ENCODE measurements at regions not wholly inside any gene's neighbourhood (a gene's known extent, or its start where the extent isn't known, plus 50 kb on each side); places are given as distances from the start of the nearest gene placed in this dataset.
"Not testable (repeated sequence)": the region's sequence is repeated elsewhere in the genome, so short reads cannot be mapped to it uniquely, and the experiment has no call there.

DNA sequence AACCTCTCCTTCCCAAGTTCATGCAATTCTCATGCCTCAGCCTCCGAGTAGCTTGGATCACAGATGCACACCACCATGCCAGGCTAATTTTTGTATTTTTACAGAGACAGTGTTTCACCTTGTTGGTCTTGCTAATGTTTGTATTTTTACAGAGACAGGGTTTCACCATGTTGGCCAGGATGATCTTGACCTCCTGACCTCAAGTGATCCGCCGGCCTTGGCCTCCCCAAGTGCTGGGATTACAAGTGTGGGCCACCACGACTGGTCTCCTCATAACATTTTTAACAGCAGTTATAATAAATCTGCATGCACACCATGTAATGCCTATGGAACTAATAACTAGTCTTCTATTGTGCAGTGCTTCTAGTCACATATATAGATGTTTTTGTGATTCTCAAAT lies 123.8 kb upstream of the VKORC1L1 start:
- Histone ChIP-seq H3K27ac (no peak overlapping the region), H3K4me1 (ENCODE audit: low read depth) (peaks cover 4% of the 10 kb centered on the region), H3K27me3 (no peaks in the 10 kb centered on the region), H3K36me3 (peaks cover 1% of the 10 kb centered on the region), H3K4me3 (no peak overlapping the region), H3K9me3 (ENCODE audit: low read depth) (no peaks in the 10 kb centered on the region)
- no peak for DNase-seq (ENCODE audit: low read depth in 1 of 2, low spot score in 1 of 2)
- TF ChIP-seq, protein P1, sequence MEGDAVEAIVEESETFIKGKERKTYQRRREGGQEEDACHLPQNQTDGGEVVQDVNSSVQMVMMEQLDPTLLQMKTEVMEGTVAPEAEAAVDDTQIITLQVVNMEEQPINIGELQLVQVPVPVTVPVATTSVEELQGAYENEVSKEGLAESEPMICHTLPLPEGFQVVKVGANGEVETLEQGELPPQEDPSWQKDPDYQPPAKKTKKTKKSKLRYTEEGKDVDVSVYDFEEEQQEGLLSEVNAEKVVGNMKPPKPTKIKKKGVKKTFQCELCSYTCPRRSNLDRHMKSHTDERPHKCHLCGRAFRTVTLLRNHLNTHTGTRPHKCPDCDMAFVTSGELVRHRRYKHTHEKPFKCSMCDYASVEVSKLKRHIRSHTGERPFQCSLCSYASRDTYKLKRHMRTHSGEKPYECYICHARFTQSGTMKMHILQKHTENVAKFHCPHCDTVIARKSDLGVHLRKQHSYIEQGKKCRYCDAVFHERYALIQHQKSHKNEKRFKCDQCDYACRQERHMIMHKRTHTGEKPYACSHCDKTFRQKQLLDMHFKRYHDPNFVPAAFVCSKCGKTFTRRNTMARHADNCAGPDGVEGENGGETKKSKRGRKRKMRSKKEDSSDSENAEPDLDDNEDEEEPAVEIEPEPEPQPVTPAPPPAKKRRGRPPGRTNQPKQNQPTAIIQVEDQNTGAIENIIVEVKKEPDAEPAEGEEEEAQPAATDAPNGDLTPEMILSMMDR (IDR thresholded peaks at IDR 0.05; ENCODE audit: low read depth, low read length), result no peak

DNA sequence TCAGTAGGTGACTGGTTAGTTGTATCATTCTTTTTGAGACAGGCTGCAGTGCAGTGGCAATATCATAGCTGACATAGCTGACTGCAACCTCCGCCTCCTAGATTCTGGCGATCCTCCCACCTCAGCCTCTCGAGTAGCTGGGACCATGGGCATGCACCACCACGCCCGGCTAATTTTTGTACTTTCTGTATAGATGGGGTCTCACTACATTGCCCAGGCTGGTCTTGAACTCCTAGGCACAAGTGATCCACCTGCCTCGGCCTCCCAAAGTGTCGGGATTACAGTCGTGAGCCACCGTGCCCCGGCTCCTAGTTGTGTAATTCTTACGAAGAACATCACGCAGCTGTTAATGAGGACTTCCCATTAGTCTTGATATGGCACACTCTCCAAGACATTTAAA lies 123.4 kb upstream of the VKORC1L1 start:
- Histone ChIP-seq H3K4me3 (no peak overlapping the region), H3K27me3 (no peaks in the 10 kb centered on the region), H3K27ac (peak overlapping the region; percentile 75), H3K9me3 (ENCODE audit: low read depth) (no peaks in the 10 kb centered on the region), H3K36me3 (peaks cover 2% of the 10 kb centered on the region), H3K4me1 (ENCODE audit: low read depth) (peaks cover 4% of the 10 kb centered on the region)
- no peak for DNase-seq (ENCODE audit: low read depth in 1 of 2, low spot score in 1 of 2)
- TF ChIP-seq, protein P1 (IDR thresholded peaks at IDR 0.05; ENCODE audit: low read depth, low read length), result no peak

DNA sequence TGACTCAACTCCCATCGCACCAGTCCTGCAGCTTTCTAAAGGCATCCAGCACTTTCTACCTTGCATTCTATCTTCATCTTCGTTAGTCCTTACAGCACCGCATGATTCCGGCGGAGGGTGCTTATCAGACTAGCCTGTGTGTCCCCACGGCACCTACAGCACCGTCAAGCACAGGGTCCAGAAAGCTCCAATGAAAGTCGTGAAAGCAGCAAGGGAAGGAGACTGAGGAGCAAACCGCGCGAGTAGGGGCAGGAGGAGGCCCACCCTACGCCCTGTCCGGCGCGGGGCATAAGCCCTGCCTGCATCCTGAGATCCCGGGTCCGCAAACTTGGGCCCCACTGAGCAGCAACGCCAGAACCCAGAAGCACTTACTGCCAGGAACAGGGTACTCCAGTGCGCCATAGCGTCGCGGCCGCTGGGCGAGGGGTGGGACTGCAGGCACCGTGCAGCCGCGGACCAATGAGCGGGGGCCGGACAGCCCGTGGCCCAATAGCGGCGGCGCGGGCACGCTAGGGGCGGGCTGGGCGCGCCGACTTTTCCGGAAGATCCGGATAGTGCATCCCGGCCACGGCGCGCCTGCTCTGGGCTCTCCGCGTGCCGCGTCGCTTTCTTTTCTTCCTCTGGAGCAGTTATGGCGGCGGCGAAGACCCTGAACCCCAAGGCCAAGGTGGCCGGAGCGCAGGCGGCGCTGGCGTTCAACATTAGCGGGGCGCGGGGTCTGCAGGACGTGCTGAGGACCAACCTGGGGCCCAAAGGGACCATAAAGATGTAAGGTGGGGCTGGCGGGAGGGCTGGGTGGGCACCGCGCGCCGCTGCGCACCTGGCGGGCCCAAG lies 122.1 kb upstream of the VKORC1L1 start:
- DNase-seq (ENCODE audit: low read depth in 1 of 2, low spot score in 1 of 2), result peak; percentile 91 to 96
- Histone ChIP-seq H3K9me3 (ENCODE audit: low read depth) (no peaks in the 10 kb centered on the region), H3K4me3 (peak overlapping the region; percentile 80), H3K27me3 (no peaks in the 10 kb centered on the region), H3K27ac (peak overlapping the region; percentile 82), H3K36me3 (peaks cover 2% of the 10 kb centered on the region), H3K4me1 (ENCODE audit: low read depth) (peaks cover 4% of the 10 kb centered on the region)
- TF ChIP-seq, protein P1 (IDR thresholded peaks at IDR 0.05; ENCODE audit: low read depth, low read length), result no peak

DNA sequence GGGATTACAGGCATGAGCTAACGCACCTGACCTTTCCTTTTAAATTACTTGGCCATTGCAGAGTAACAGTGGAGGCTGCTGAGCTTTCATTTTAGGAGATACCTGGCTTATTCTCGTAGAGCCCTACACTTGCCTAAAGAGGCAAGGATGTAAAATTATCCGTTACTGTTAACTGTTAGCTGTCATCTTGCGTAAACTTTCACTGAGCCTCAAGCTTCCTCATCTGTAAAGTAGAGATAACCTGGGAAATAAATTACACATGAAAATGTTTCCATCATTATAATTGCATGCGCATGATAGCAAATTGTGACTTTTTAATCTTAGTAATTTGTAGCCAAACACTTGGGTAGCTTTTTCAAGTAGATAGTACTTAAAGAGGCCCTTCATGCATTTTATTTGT lies 118.8 kb upstream of the VKORC1L1 start:
- DNase-seq (ENCODE audit: low read depth in 1 of 2, low spot score in 1 of 2); H3K27me3 ChIP-seq; H3K4me1 ChIP-seq (ENCODE audit: low read depth); H3K36me3 ChIP-seq; H3K4me3 ChIP-seq; H3K27ac ChIP-seq; H3K9me3 ChIP-seq (ENCODE audit: low read depth): not testable (repeated sequence)

DNA sequence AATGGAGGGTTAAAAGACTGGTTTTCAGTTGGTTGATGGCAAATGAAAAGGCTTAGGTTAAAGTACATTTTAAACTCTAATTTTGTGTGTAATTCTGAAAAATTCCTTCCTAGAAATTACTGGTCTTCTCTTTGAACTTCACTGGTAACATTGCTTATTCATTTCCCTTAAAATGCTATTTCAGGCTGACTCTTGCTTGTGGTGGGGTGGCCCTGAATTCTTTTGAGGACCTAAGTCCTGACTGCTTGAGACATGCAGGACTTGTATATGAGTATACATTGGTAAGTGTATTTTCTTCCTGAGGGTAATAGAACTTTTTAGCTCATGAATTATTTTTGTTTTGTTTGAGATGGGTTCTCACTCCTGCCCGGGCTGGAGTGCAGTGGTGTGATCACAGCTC lies 113.9 kb upstream of the VKORC1L1 start:
- not testable (repeated sequence) for H3K9me3 ChIP-seq (ENCODE audit: low read depth); H3K27me3 ChIP-seq; H3K4me1 ChIP-seq (ENCODE audit: low read depth); H3K27ac ChIP-seq; DNase-seq (ENCODE audit: low read depth in 1 of 2, low spot score in 1 of 2); H3K4me3 ChIP-seq
- peaks cover 17% of the 10 kb centered on the region for H3K36me3 ChIP-seq

DNA sequence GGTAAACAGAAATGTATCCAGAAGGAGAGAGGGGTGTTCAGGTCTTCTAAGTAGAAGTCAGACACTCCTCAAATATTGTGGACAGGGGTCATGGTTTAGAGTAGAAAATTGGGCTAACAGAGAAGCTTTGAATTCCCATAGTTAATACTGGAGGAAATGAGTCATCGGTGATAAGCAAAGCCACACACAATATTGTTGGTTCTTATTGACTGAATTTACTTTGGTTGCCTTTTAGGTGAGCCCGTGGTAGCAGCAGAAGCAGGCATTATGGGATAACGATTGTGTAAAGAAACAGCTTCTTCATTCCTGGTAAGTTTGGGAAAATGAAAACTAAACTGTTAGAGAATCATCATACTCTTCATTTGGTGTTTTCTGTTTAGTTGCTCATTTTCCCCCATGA lies 110.2 kb upstream of the VKORC1L1 start:
- H3K27me3 ChIP-seq; H3K4me3 ChIP-seq; H3K9me3 ChIP-seq (ENCODE audit: low read depth); H3K4me1 ChIP-seq (ENCODE audit: low read depth); H3K27ac ChIP-seq: not testable (repeated sequence)
- peaks cover 11% of the 10 kb centered on the region for H3K36me3 ChIP-seq
- DNase-seq (ENCODE audit: low read depth in 1 of 2, low spot score in 1 of 2), result peak in 1 of 2 donors; percentile 43

DNA sequence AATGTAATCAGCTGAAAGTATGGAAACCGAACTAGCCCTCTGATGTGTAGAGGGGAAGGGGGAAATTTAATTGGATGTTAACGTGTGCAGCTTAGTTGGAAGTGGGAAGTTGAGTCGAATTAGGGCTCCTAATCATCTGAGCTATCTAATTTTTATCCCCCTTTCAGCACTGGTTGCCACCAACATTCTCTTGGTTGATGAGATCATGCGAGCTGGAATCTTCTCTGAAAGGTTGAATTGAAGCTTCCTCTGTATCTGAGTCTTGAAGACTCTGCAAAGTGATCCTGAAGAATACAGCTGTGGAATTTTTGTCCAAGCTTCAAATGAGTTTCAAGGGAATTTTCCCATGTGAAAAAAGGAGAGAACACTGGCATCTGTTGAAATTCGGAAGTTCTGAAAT lies 109.8 kb upstream of the VKORC1L1 start:
- not testable (repeated sequence) for H3K4me3 ChIP-seq; H3K27ac ChIP-seq; H3K4me1 ChIP-seq (ENCODE audit: low read depth); DNase-seq (ENCODE audit: low read depth in 1 of 2, low spot score in 1 of 2); H3K27me3 ChIP-seq; H3K9me3 ChIP-seq (ENCODE audit: low read depth)
- peaks cover 11% of the 10 kb centered on the region for H3K36me3 ChIP-seq

DNA sequence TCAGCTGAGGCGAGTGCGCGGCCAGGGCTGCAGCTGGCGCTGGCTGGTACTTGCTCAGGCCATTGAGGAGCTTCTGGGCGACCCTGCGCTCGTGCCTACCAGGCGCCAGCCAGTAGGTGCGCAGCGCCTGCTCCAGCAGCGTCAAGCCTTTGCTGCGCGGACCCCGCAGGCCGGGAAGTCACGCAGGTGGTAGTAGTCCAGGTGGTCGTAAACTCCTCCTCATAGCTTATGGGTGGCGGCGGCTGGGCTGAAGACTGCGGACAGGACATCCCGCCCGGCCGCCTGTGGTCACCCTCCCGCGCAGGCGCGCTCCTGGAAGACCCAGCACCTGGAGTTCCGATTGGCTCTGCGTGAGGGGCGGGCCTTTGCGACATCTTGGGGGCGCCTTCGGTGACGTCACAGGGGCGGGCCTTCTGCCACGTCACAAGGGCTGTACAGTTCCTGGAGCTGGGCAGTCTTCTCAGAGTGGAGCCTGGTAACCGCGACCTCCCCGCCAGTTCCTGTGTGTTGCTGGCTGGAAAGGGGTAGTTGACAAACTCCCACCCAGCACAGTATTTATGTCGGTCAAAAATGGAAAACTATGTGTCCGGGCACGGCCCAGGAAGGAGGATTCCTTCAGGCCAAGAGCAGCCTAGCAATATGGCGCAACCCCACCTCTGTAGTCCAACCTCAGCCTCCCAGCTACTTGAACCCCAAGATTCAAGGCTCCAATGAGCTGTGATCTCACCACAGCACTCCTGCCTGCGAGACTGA lies 102.2 kb upstream of the VKORC1L1 start:
- H3K27me3 ChIP-seq; H3K36me3 ChIP-seq; H3K9me3 ChIP-seq (ENCODE audit: low read depth); H3K4me1 ChIP-seq (ENCODE audit: low read depth): not testable (repeated sequence)
- H3K27ac ChIP-seq, result peak overlapping the region; percentile 72
- peak overlapping the region; percentile 75 for H3K4me3 ChIP-seq
- peak; percentile 93 to 97 for DNase-seq (ENCODE audit: low read depth in 1 of 2, low spot score in 1 of 2)

DNA sequence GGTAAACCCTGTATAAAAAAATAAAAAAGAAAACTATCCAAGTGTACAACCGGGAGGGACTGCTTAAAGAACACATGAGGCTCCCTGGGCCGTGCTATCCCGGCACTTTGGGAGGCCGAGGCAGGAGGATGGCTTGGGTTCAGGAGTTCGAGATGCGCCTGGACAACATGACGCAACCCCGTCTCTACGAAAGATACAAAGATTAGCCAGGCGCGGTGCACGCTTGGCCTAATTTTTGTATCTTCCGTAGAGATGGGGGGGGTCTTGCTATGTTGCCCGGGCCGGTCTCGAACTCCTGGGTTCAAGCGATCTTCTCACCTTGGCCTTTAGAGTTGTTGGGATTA lies 101.7 kb upstream of the VKORC1L1 start:
- DNase-seq (ENCODE audit: low read depth in 1 of 2, low spot score in 1 of 2); H3K27me3 ChIP-seq; H3K4me1 ChIP-seq (ENCODE audit: low read depth); H3K36me3 ChIP-seq; H3K9me3 ChIP-seq (ENCODE audit: low read depth): not testable (repeated sequence)
- Histone ChIP-seq H3K4me3 (peak overlapping the region; percentile 75), H3K27ac (peak overlapping the region; percentile 72)

DNA sequence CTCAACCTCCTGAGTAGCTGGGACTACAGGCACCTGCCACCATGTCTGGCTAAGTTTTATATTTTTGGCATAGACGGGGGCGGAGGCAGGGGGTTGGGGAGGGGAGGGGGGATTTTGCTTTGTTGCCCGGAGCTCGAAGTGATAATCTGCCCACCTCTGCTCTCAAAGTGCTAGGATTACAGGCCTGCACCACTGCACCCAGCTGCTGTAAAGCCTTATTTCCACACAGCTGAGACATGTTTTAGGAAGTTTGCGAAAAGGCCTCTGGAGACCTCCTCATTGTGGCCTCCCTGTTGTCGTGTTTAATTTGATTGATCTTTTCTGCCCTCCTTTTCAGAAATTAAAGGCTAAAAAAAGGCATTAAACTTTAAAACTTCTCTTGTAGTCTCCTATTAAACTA lies 96.2 kb upstream of the VKORC1L1 start:
- H3K36me3 ChIP-seq, H3K4me3 ChIP-seq: not testable (repeated sequence)

DNA sequence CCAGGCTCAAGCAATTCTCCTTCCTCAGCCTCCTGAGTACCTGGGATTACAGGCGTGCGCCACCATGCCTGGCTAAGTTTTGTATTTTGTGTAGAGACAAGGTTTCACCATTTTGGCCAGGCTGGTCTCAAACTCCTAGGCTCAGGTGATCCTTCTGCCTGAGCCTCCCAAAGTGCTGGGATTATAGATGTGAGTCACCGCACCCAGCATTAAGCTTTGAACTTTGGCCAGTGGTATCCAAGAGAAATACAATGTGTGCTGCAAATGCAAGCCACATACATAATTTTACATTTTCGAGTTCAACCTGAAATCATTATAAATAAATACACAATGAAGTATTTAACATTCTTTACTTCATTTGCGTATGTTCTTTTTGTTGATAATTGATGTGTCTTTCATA lies 82.9 kb upstream of the VKORC1L1 start:
- not testable (repeated sequence) for DNase-seq (ENCODE audit: low read depth in 1 of 2, low spot score in 1 of 2)

More for the DNA sequence above, 96.2 kb upstream of the VKORC1L1 start:
- H3K9me3 ChIP-seq (ENCODE audit: low read depth); H3K4me1 ChIP-seq (ENCODE audit: low read depth); H3K27ac ChIP-seq; H3K27me3 ChIP-seq; DNase-seq (ENCODE audit: low read depth in 1 of 2, low spot score in 1 of 2): not testable (repeated sequence)

More for the DNA sequence above, 82.9 kb upstream of the VKORC1L1 start:
- H3K9me3 ChIP-seq (ENCODE audit: low read depth); H3K4me1 ChIP-seq (ENCODE audit: low read depth); H3K4me3 ChIP-seq; H3K27ac ChIP-seq; H3K36me3 ChIP-seq; H3K27me3 ChIP-seq: not testable (repeated sequence)
